GM23338 (cell line): ENCODE measurements at regions not wholly inside any gene's neighbourhood (a gene's known extent, or its start where the extent isn't known, plus 50 kb on each side); places are given as distances from the start of the nearest gene placed in this dataset.
"Not testable (repeated sequence)": the region's sequence is repeated elsewhere in the genome, so short reads cannot be mapped to it uniquely, and the experiment has no call there.

Experiments used
- CREB1 ChIP-seq: fragments of 250-450 bp; sonication (Bioruptor Pico); IDR thresholded peaks from 2 replicates; pipeline ENCODE4 v1.5.0; 2020; ENCODE audit warnings: low read depth, mild to moderate bottlenecking, moderate library complexity
- EZH2 ChIP-seq: fragments of 200-600 bp; sonication (generic); IDR thresholded peaks from one replicate; pipeline ENCODE4 v1.8.0; 2017; ENCODE audit warnings: antibody characterized with exemption, mild to moderate bottlenecking, low read depth; ENCODE audit not compliant: unreplicated experiment
- EZH2phosphoT487 ChIP-seq: fragments of 200-600 bp; sonication (generic); IDR thresholded peaks from one replicate; pipeline ENCODE4 v1.8.1; 2018; ENCODE audit warnings: antibody characterized with exemption; ENCODE audit not compliant: unreplicated experiment
- JUNB ChIP-seq: IDR thresholded peaks from one replicate; pipeline ENCODE4 v1.6.1; 2016; ENCODE audit warnings: antibody characterized with exemption; ENCODE audit not compliant: unreplicated experiment
- NANOG ChIP-seq: IDR thresholded peaks from 2 replicates; pipeline ENCODE4 v1.6.1; 2016; ENCODE audit warnings: antibody characterized with exemption, borderline replicate concordance
- POLR2AphosphoS5 ChIP-seq: IDR thresholded peaks from 2 replicates; pipeline ENCODE4 v1.6.1; 2016; ENCODE audit warnings: antibody characterized with exemption, low read depth
- REST ChIP-seq: IDR thresholded peaks from one replicate; pipeline ENCODE4 v1.6.1; 2018; ENCODE audit warnings: antibody characterized with exemption; ENCODE audit not compliant: unreplicated experiment
- STAT1 ChIP-seq: IDR thresholded peaks from one replicate; pipeline ENCODE4 v1.6.1; 2016; ENCODE audit warnings: antibody characterized with exemption; ENCODE audit not compliant: unreplicated experiment
- ZNF114 ChIP-seq: fragments of 250-450 bp; sonication (Bioruptor Pico); IDR thresholded peaks from 2 replicates; pipeline ENCODE4 v1.5.0; 2020; ENCODE audit warnings: mild to moderate bottlenecking, moderate library complexity
- ZNF331 ChIP-seq: fragments of 250-450 bp; sonication (Bioruptor Pico); IDR thresholded peaks from 2 replicates; pipeline ENCODE4 v1.5.0; 2020; ENCODE audit warnings: low read depth, mild to moderate bottlenecking, moderate library complexity
- ZNF462 ChIP-seq: fragments of 250-450 bp; sonication (Bioruptor Pico); IDR thresholded peaks from 2 replicates; pipeline ENCODE4 v1.5.0; 2020; ENCODE audit warnings: mild to moderate bottlenecking, moderate library complexity
- TF ChIP-seq, protein P1 (sequence below), 2 experiments: fragments of 200-600 bp in 1 of 2; sonication (generic) in 1 of 2; conservative IDR thresholded peaks; 2 replicates each; pipeline versions ENCODE4 v1.5.1 to v1.6.1; 2016 to 2017; ENCODE audit warnings: antibody characterized with exemption in 2 of 2, low read depth in 2 of 2, mild to moderate bottlenecking in 2 of 2, moderate library complexity in 1 of 2
- TF ChIP-seq, protein P2 (sequence below): IDR thresholded peaks from 2 replicates; pipeline ENCODE4 v1.6.1; 2016; ENCODE audit warnings: antibody characterized with exemption

DNA sequence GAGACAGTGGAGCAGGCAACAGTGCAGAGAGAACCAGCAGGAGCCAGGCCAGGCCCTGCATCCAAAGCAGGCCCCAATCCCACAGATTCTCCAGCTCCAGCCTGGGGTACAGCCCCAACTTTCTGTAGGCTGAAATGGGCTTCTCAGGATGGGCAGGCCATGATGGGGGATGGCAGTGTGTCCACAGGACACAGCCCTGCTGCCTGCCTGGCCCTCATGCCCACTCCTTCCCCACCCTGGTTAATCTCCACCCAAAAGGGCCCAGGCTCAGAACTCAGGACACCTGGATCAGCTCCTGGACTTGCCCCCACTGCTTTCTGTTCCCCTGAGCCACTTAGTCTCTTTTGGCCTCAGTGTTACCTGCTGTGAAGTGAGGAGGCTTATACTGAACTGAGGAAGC, 57.1 kb downstream of the GGTLC2 start:
- TF ChIP-seq, protein P1, sequence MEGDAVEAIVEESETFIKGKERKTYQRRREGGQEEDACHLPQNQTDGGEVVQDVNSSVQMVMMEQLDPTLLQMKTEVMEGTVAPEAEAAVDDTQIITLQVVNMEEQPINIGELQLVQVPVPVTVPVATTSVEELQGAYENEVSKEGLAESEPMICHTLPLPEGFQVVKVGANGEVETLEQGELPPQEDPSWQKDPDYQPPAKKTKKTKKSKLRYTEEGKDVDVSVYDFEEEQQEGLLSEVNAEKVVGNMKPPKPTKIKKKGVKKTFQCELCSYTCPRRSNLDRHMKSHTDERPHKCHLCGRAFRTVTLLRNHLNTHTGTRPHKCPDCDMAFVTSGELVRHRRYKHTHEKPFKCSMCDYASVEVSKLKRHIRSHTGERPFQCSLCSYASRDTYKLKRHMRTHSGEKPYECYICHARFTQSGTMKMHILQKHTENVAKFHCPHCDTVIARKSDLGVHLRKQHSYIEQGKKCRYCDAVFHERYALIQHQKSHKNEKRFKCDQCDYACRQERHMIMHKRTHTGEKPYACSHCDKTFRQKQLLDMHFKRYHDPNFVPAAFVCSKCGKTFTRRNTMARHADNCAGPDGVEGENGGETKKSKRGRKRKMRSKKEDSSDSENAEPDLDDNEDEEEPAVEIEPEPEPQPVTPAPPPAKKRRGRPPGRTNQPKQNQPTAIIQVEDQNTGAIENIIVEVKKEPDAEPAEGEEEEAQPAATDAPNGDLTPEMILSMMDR (conservative IDR thresholded peaks at IDR 0.05; ENCODE audit: low read depth in 2 of 2), result not testable (repeated sequence)
- not testable (repeated sequence) for TF ChIP-seq POLR2AphosphoS5; JUNB; EZH2; REST; CREB1; EZH2phosphoT487; ZNF331; NANOG; ZNF114 (CRISPR knock-in tag); STAT1; ZNF462 (CRISPR knock-in tag)
- TF ChIP-seq, protein P2, sequence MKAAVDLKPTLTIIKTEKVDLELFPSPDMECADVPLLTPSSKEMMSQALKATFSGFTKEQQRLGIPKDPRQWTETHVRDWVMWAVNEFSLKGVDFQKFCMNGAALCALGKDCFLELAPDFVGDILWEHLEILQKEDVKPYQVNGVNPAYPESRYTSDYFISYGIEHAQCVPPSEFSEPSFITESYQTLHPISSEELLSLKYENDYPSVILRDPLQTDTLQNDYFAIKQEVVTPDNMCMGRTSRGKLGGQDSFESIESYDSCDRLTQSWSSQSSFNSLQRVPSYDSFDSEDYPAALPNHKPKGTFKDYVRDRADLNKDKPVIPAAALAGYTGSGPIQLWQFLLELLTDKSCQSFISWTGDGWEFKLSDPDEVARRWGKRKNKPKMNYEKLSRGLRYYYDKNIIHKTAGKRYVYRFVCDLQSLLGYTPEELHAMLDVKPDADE, result not testable (repeated sequence)
